Osteocyte (in vitro differentiated cells): ENCODE measurements at regions not wholly inside any gene's neighbourhood (a gene's known extent, or its start where the extent isn't known, plus 50 kb on each side); places are given as distances from the start of the nearest gene placed in this dataset.
"Not testable (repeated sequence)": the region's sequence is repeated elsewhere in the genome, so short reads cannot be mapped to it uniquely, and the experiment has no call there.

Experiments used
- DNase-seq: peaks from one replicate; pipeline ENCODE4 v3.0.0; 2021; ENCODE audit warnings: mixed read lengths; ENCODE audit not compliant: unreplicated experiment; ENCODE audit errors: extremely low spot score
- H3K27ac Mint-ChIP-seq: one replicate; pipeline ENCODE4 v1.8.0; 2021; ENCODE audit warnings: mild to moderate bottlenecking, mixed read lengths; ENCODE audit not compliant: unreplicated experiment
- H3K27me3 Mint-ChIP-seq: one replicate; pipeline ENCODE4 v1.8.0; 2021; ENCODE audit warnings: mixed read lengths; ENCODE audit not compliant: unreplicated experiment
- H3K36me3 Mint-ChIP-seq: one replicate; pipeline ENCODE4 v1.8.0; 2021; ENCODE audit warnings: mixed read lengths; ENCODE audit not compliant: unreplicated experiment
- H3K4me1 Mint-ChIP-seq: one replicate; pipeline ENCODE4 v1.8.0; 2021; ENCODE audit warnings: mixed read lengths; ENCODE audit not compliant: unreplicated experiment
- H3K4me3 Mint-ChIP-seq: one replicate; pipeline ENCODE4 v1.8.0; 2021; ENCODE audit warnings: mild to moderate bottlenecking, moderate library complexity, mixed read lengths; ENCODE audit not compliant: unreplicated experiment
- H3K9me3 Mint-ChIP-seq: one replicate; pipeline ENCODE4 v1.8.0; 2021; ENCODE audit warnings: mixed read lengths; ENCODE audit not compliant: unreplicated experiment
- TF ChIP-seq, protein P1 (sequence below): fragments of 200-600 bp; sonication (generic); IDR thresholded peaks from 2 replicates; pipeline ENCODE4 v1.5.0; 2021; ENCODE audit warnings: antibody characterized with exemption, mild to moderate bottlenecking, moderate library complexity

DNA sequence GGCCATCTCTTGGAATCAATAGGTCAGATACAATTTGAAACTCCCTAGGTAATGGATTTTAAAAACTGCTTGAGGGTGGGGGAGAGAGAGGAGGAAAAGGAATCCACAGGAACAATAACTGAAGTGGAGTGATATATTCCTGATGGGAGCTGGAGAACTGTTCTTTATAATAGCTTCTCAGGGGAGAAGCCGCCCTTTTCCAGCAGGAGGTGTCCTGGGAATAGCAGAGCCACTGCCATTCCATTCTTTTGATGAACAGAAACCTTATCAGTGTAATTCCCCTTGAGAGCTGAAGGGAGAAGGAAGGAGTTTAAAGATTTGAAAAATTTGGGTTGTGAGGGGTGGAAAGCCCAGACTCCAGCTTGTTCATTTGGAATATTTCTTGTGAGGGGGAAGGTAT is 504.9 kb upstream of the DPH6 start:
- Mint-ChIP-seq H3K27ac (no peak overlapping the region), H3K4me1 (peaks cover 32% of the 10 kb centered on the region), H3K4me3 (no peak overlapping the region), H3K27me3 (no peaks in the 10 kb centered on the region), H3K36me3 (no peaks in the 10 kb centered on the region), H3K9me3 (peaks cover 15% of the 10 kb centered on the region)
- DNase-seq = no peak
- TF ChIP-seq, protein P1, sequence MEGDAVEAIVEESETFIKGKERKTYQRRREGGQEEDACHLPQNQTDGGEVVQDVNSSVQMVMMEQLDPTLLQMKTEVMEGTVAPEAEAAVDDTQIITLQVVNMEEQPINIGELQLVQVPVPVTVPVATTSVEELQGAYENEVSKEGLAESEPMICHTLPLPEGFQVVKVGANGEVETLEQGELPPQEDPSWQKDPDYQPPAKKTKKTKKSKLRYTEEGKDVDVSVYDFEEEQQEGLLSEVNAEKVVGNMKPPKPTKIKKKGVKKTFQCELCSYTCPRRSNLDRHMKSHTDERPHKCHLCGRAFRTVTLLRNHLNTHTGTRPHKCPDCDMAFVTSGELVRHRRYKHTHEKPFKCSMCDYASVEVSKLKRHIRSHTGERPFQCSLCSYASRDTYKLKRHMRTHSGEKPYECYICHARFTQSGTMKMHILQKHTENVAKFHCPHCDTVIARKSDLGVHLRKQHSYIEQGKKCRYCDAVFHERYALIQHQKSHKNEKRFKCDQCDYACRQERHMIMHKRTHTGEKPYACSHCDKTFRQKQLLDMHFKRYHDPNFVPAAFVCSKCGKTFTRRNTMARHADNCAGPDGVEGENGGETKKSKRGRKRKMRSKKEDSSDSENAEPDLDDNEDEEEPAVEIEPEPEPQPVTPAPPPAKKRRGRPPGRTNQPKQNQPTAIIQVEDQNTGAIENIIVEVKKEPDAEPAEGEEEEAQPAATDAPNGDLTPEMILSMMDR = no peak

DNA sequence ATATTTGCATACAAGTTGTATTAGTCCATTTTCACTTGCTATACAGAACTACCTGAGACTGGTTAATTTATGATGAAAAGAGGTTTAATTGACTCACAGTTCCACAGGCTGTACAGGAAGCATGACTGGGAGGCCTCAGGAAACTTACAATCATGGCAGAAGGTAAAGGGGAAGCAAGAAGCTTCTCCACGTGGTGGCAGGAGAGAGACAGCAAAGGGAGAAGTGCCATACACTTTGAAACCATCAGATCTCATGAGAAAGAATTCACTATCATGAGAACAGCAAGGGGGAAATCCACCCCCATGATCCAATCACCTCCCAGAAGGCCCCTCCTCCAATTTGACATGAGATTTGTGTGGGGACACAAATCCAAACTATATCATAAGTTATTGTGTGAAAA is 506.7 kb upstream of the DPH6 start:
- not testable (repeated sequence) for H3K36me3 Mint-ChIP-seq, H3K4me3 Mint-ChIP-seq, H3K27me3 Mint-ChIP-seq, DNase-seq, H3K27ac Mint-ChIP-seq
- H3K9me3 Mint-ChIP-seq = peaks cover 15% of the 10 kb centered on the region
- peaks cover 32% of the 10 kb centered on the region for H3K4me1 Mint-ChIP-seq

DNA sequence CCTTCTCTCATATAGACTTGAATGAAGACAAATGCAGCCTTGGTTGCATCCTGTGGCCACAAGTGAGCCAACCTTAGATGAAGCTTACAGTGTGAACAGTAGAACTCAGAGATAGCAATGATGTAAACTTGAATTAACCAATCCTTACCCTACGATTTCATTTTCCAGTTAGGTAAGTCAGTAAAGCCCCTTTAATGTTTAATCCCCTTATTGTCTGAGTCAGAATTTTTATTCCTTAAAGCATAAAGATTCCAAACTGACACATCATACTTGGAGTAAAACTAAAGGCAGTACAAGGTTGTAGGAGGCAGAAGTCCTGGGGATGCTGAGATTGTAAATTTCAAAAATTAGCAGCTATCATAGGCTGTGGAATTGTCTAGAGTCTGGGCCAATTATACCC is 507.8 kb upstream of the DPH6 start:
- Mint-ChIP-seq H3K4me3 (no peak overlapping the region), H3K27me3 (no peaks in the 10 kb centered on the region), H3K27ac (no peak overlapping the region), H3K4me1 (peaks cover 31% of the 10 kb centered on the region), H3K36me3 (no peaks in the 10 kb centered on the region), H3K9me3 (peaks cover 15% of the 10 kb centered on the region)
- TF ChIP-seq, protein P1 = no peak
- no peak for DNase-seq

DNA sequence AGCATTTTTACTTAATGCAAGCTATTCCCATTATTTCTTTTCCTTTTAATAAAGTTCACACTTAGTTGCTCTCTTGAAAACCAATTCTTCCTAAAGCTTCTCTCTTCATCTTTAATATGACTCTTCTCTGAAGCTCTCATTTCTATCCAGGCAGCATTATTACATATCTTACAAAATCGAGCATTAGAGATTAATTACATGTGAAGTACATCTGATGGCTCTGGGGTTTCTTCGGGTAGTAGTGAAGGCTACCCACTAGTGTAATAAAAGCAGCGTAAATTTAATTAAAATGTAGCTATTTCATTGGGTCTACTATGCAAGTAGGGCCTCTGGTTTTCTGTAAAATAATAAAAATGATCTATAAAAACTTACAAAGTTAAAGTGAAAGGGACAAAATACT is 513.6 kb upstream of the DPH6 start:
- TF ChIP-seq, protein P1 = no peak
- no peaks in the 10 kb centered on the region for H3K27me3 Mint-ChIP-seq
- H3K9me3 Mint-ChIP-seq = peaks cover 3% of the 10 kb centered on the region
- H3K36me3 Mint-ChIP-seq = no peaks in the 10 kb centered on the region
- peaks cover 36% of the 10 kb centered on the region for H3K4me1 Mint-ChIP-seq
- no peak for DNase-seq
- H3K4me3 Mint-ChIP-seq = no peak overlapping the region
- H3K27ac Mint-ChIP-seq = peak overlapping the region; percentile 52

DNA sequence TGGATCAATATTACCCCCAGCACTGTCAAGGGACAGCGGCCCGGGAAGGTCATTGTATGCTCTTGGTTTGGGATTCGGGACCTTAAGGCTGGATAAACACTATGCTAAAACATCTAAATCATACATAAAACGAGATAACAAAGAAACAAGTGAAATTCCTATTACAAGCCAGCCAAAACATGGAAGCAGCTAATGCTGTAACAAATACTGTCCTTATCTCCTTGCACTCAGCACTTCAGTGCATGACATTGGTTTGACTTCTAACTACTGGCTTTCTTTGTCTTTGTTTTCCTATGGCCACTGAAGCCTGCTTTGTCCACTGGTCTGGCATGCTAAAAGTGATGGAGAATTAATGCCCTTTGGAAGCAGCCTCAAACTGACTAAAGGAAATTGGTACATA is 516.4 kb upstream of the DPH6 start:
- Mint-ChIP-seq H3K4me1 (peaks cover 28% of the 10 kb centered on the region), H3K36me3 (no peaks in the 10 kb centered on the region), H3K27ac (no peak overlapping the region), H3K4me3 (no peak overlapping the region), H3K27me3 (no peaks in the 10 kb centered on the region), H3K9me3 (no peaks in the 10 kb centered on the region)
- TF ChIP-seq, protein P1 = no peak
- no peak for DNase-seq

DNA sequence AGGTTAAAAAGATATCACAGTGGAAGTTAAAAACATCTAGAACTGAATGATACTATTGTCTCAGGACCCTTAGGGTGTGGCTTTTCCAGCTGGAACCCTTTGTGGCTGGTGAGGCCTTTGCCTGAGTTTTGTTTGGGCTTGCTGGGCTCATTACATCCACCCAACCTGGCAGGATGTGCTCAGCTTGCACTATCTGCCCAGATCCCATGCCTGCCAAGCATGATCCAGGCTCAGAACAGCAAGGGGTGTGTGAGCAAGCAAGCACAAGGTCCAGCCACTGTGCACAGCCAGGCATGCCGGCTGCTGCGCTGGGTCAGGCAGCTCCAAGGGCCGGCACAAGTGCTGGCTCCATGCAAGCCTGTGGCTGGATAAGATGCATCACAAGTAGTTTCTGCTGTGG is 512.7 kb upstream of the CDIN1 start:
- H3K27ac Mint-ChIP-seq = no peak overlapping the region
- DNase-seq = no peak
- TF ChIP-seq, protein P1 = no peak

More for the DNA sequence above, 512.7 kb upstream of the CDIN1 start:
- no peaks in the 10 kb centered on the region for H3K4me1 Mint-ChIP-seq
- no peaks in the 10 kb centered on the region for H3K9me3 Mint-ChIP-seq
- no peaks in the 10 kb centered on the region for H3K36me3 Mint-ChIP-seq
- no peaks in the 10 kb centered on the region for H3K27me3 Mint-ChIP-seq
- H3K4me3 Mint-ChIP-seq = no peak overlapping the region
